Activated CD4-positive, alpha-beta T cell treated with anti-CD3 and anti-CD28 coated beads, Interleukin-2, amount 10 ng/mL, durations not matched to agents 7 days and 5 days (primary cell): ENCODE measurements at regions not wholly inside any gene's neighbourhood (a gene's known extent, or its start where the extent isn't known, plus 50 kb on each side); places are given as distances from the start of the nearest gene placed in this dataset.

Source experiments
- CTCF ChIA-PET: fragments of 350-600 bp; sonication (Branson Sonifier 250); formaldehyde crosslinking; loops from one replicate; lab custom pipeline; 2021; ENCODE audit warnings: antibody characterized with exemption; lab: Charles Lee
- POLR2A ChIA-PET: fragments of 350-600 bp; sonication (Branson Sonifier 250); formaldehyde crosslinking; loops from one replicate; lab custom pipeline; 2021; ENCODE audit warnings: antibody characterized with exemption; lab: Charles Lee
- DNase-seq: peaks from one replicate; pipeline ENCODE4 v3.0.0-alpha.2; 2020
- H3K27ac Mint-ChIP-seq: one replicate; pipeline ENCODE4 v1.8.0; 2021; ENCODE audit warnings: mild to moderate bottlenecking, moderate library complexity, mixed read lengths
- H3K27me3 Mint-ChIP-seq: one replicate; pipeline ENCODE4 v1.8.0; 2021; ENCODE audit warnings: mixed read lengths
- H3K36me3 Mint-ChIP-seq: one replicate; pipeline ENCODE4 v1.8.0; 2021; ENCODE audit warnings: low read depth, mixed read lengths
- H3K4me1 Mint-ChIP-seq: one replicate; pipeline ENCODE4 v1.8.0; 2021; ENCODE audit warnings: mixed read lengths
- H3K4me3 Mint-ChIP-seq: one replicate; pipeline ENCODE4 v1.8.0; 2021; ENCODE audit warnings: mild to moderate bottlenecking, moderate library complexity, mixed read lengths
- H3K9me3 Mint-ChIP-seq: one replicate; pipeline ENCODE4 v1.8.0; 2021; ENCODE audit warnings: mixed read lengths

DNA sequence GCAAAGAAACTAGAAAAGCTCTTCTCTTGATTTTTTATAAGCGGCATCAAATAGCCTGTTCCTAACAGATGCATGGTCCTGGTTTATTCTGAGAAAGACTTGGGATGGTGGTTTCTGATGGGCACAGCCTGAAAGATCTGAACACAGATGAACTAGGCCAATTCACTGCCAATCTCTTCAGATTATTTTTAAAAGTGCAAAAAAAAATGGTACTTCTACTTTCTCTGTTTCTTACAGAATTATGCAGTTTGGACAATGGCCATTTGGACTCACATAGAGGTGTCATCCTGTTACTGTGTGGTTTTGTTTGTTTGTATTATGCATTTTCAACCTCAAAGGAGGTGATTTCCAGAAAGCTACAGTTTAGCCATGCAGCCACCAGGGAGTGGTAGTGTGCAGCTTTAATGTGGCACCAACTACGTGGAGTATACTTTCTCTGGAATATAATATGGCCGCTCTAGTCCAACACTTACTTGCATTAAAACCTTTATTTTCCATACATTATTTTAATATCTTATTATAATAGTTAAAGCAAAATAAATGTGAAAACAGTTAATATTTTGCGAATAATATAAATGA is 469.8 kb upstream of the KIRREL3 start:
- ChIA-PET CTCF (interaction anchor here (0.7 kb wide), 1 partner anchor 72 kb away, joined by 3 read pairs; no protein-coding TSS in a partner anchor), POLR2A (no interaction called here)
- Mint-ChIP-seq H3K9me3 (no peaks in the 10 kb centered on the region), H3K27me3 (peaks cover 3% of the 10 kb centered on the region), H3K27ac (no peak overlapping the region), H3K36me3 (no peaks in the 10 kb centered on the region), H3K4me1 (peaks cover 3% of the 10 kb centered on the region), H3K4me3 (no peak overlapping the region)
- no peak for DNase-seq

DNA sequence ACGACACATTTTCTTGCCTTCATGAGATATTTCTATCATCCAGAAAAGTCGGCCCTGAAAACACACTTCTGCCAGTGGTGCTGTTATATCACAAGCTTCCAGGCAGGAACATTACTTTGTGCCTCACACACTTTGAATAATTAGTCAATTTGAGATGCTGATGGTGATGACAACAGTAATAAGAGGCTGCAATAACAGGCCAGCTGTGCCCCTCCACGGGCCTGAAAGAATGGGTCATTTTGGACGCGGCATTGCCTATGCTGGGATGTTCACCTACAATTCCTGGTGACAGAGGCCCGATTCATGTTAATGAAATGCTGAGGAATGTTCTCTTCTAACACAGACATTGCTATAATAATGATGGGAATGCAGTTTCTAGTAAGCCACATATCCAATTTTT is 463.8 kb upstream of the KIRREL3 start:
- ChIA-PET CTCF (no interaction called here), POLR2A (no interaction called here)
- peaks cover 4% of the 10 kb centered on the region for H3K27me3 Mint-ChIP-seq
- H3K9me3 Mint-ChIP-seq: no peaks in the 10 kb centered on the region
- H3K4me1 Mint-ChIP-seq: no peaks in the 10 kb centered on the region
- no peaks in the 10 kb centered on the region for H3K36me3 Mint-ChIP-seq
- DNase-seq: no peak
- no peak overlapping the region for H3K27ac Mint-ChIP-seq
- no peak overlapping the region for H3K4me3 Mint-ChIP-seq

DNA sequence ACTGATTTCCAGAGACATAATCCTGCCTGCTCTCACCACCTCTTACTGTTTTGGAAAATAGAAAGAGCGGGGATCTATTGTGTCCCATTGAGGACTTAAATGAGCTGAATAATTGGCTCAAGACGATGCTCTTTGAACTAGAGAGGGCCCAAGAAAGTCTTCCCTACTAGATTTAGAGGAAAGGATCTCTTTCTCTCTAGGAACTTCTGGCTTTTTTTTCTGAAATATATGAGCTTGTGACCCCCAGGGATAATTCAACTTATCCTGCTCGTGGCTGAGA is 461.4 kb upstream of the KIRREL3 start:
- Mint-ChIP-seq H3K27me3 (peaks cover 4% of the 10 kb centered on the region), H3K4me3 (no peak overlapping the region), H3K9me3 (no peaks in the 10 kb centered on the region), H3K4me1 (no peaks in the 10 kb centered on the region), H3K27ac (no peak overlapping the region), H3K36me3 (no peaks in the 10 kb centered on the region)
- no peak for DNase-seq
- ChIA-PET POLR2A (no interaction called here), CTCF (no interaction called here)

DNA sequence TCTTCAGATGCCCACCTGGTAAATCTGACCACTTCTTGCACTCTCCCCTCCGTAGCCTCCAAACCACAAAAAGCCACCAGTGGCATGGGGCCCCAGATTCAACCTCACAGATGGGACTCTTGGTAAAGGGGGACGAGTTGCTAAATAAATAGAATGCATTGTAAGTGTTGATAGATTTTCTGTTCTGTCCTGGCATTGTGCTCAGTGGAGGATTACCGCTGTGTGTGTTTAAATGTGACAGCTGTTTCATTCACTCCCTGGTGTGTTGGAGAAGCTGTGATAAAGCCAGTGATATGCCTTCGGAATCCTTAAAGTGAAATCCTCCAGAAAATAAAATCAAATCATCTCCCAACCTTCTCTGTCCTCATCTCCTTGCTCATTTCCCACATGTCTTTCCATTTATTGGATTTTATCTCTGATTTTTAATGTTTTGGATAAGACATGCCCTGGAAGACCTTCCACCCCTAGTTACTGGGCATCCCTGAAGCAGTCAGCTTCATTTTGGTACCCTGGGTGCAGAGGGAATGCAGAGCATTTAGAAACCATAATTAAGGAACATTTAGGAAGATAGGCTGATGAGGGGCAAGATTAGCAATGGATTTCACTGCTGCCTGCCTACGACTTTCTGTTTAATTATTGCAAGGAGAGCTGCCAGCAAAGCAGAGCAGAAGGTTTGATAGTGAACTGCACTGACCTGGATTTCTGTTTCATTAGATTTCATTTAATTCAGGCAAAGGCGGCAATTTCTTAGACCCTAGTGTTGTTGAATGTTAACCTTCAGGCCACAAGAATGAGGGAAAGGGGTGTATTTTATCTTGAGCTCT is 460.9 kb upstream of the KIRREL3 start:
- Mint-ChIP-seq H3K4me3 (no peak overlapping the region), H3K27me3 (peaks cover 4% of the 10 kb centered on the region), H3K27ac (no peak overlapping the region), H3K9me3 (no peaks in the 10 kb centered on the region), H3K4me1 (no peaks in the 10 kb centered on the region), H3K36me3 (no peaks in the 10 kb centered on the region)
- ChIA-PET POLR2A (no interaction called here), CTCF (no interaction called here)
- DNase-seq: no peak

DNA sequence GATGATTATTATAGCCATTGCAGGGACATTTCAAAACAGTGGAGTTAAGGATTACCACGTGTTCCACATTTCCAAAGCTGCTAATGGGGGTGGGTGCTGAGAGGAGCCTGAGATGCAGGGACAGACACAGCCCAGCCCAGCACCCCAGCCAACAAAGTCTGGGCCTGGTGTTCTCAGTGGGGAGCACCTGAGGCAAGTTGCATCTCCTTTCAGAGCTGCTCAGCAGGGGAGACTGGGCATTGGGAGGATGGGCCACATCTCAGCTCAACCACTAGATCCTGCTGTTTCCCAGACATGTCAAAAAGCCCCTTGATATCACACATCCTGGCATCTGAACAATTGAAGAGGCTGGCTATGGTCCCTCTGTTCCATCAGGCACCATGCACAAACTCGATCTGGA is 458.0 kb upstream of the KIRREL3 start:
- no peaks in the 10 kb centered on the region for H3K4me1 Mint-ChIP-seq
- H3K4me3 Mint-ChIP-seq: no peak overlapping the region
- H3K36me3 Mint-ChIP-seq: no peaks in the 10 kb centered on the region
- peaks cover 1% of the 10 kb centered on the region for H3K27me3 Mint-ChIP-seq
- H3K9me3 Mint-ChIP-seq: no peaks in the 10 kb centered on the region
- H3K27ac Mint-ChIP-seq: no peak overlapping the region
- POLR2A ChIA-PET: no interaction called here
- DNase-seq: no peak
- CTCF ChIA-PET: no interaction called here

DNA sequence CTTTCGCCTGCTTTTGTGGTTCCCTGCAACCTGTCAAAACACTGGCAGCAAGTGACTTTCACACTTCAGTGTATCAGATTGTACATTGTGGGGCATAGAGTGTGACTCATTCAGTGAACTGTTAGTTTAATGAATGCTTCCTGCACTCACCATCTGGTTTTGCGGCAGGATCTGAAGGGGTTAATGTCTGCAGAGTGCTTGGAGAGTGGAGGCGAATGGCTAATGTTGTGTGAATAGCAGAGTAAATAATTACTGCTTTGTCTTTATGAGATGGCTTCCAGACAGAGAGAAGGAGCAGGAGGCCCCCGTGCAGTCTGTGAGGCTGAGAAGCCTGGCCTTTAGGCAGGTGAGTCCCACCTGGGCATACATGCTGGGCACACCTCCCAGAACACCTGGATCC is 454.3 kb upstream of the KIRREL3 start:
- ChIA-PET POLR2A (no interaction called here), CTCF (no interaction called here)
- Mint-ChIP-seq H3K36me3 (no peaks in the 10 kb centered on the region), H3K4me1 (no peaks in the 10 kb centered on the region), H3K9me3 (no peaks in the 10 kb centered on the region), H3K4me3 (no peak overlapping the region), H3K27me3 (no peaks in the 10 kb centered on the region), H3K27ac (no peak overlapping the region)
- DNase-seq: no peak

DNA sequence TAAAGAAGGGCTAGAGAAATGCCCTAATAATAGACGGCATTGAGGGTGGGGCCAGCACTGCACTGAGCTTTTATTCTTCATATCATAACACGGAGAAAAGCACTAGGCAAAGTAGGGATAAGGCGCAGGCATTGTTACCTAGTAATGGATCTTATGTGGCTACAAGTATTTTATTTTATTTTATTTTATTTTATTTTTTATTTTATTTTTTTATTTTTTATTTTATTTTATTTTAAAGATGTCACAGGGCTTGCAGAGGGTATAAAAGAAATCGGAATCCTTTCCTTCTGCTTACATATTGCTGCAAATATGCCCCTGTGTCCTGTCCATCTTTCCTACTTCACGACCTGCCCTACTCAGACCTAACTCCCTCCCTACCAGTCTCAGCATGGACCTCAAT is 452.0 kb upstream of the KIRREL3 start:
- Mint-ChIP-seq H3K27ac (no peak overlapping the region), H3K27me3 (no peaks in the 10 kb centered on the region), H3K4me1 (no peaks in the 10 kb centered on the region), H3K9me3 (no peaks in the 10 kb centered on the region), H3K36me3 (no peaks in the 10 kb centered on the region), H3K4me3 (no peak overlapping the region)
- ChIA-PET CTCF (interaction anchor here (0.8 kb wide), 1 partner anchor 13 kb away, joined by 3 read pairs; no protein-coding TSS in a partner anchor), POLR2A (no interaction called here)
- no peak for DNase-seq

DNA sequence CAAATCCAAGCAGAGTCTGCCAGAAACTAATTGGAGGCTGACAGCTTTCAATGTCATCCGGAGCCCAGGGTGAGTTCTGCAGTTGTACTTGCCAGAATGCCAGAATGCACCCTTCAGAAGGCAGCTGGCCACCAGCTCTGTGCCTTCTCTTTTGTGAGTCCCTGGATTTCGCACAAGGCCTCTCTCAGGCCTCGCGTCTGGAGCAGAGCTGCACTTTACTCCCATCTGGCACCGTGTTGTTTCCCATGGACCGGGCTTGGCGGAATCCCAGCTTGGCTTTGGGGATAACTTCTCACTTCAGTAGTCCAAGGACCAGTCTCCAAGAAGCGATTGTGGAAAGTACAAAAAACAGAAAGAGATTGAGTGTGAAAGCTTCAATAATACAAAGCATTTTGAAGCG is 451.3 kb upstream of the KIRREL3 start:
- no peak overlapping the region for H3K4me3 Mint-ChIP-seq
- CTCF ChIA-PET: interaction anchor here (0.8 kb wide), 1 partner anchor 13 kb away, joined by 3 read pairs; no protein-coding TSS in a partner anchor
- no peak for DNase-seq
- H3K27ac Mint-ChIP-seq: no peak overlapping the region
- no peaks in the 10 kb centered on the region for H3K27me3 Mint-ChIP-seq
- H3K9me3 Mint-ChIP-seq: no peaks in the 10 kb centered on the region
- no peaks in the 10 kb centered on the region for H3K36me3 Mint-ChIP-seq
- POLR2A ChIA-PET: interaction anchor here (0.6 kb wide), 1 partner anchor 158 kb away, joined by 3 read pairs; no protein-coding TSS in a partner anchor
- no peaks in the 10 kb centered on the region for H3K4me1 Mint-ChIP-seq

DNA sequence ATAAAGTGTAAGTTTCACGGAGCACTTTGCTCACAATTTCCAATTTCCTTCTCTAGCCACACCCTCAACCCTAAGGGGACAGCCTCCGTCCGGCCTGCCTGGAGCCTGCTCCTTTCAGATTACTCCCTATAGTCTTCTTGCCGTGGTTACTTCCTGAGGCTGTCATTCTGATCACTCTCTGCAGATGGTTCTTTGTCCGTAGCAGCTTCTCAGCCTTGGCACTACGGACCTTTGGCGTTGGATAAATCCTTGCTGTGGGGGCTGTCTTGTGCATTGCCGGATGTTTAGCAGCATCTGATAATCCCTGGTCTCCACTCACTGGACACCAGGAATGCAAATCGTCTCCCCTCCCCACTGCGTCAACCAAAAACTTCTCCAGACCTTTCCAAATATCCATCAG is 447.5 kb upstream of the KIRREL3 start:
- ChIA-PET POLR2A (no interaction called here), CTCF (no interaction called here)
- Mint-ChIP-seq H3K27me3 (no peaks in the 10 kb centered on the region), H3K4me1 (no peaks in the 10 kb centered on the region), H3K4me3 (no peak overlapping the region), H3K36me3 (no peaks in the 10 kb centered on the region), H3K27ac (no peak overlapping the region), H3K9me3 (no peaks in the 10 kb centered on the region)
- no peak for DNase-seq

DNA sequence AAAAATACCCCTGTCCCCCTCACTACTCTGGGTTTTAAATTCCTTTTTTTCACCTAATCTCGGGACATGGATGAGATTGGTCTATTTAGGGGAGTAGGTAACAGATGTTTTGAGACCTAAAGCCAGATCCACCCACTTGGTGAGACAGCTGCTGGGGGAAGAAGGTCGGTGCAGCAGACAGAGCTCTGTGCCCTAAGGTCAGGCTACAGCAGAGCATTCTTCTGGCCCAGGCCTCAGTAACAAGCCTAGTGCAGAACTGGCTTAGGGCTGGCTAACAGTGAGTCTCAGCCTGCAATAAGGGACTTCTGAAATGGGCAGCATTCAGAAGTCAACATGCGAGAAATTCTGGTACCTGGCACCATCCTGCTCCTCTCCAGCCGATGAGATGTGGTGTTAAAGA is 444.9 kb upstream of the KIRREL3 start:
- no peaks in the 10 kb centered on the region for H3K9me3 Mint-ChIP-seq
- DNase-seq: no peak
- CTCF ChIA-PET: no interaction called here
- H3K27ac Mint-ChIP-seq: no peak overlapping the region
- H3K4me3 Mint-ChIP-seq: no peak overlapping the region
- peaks cover 2% of the 10 kb centered on the region for H3K27me3 Mint-ChIP-seq
- no peaks in the 10 kb centered on the region for H3K4me1 Mint-ChIP-seq
- POLR2A ChIA-PET: no interaction called here
- no peaks in the 10 kb centered on the region for H3K36me3 Mint-ChIP-seq

DNA sequence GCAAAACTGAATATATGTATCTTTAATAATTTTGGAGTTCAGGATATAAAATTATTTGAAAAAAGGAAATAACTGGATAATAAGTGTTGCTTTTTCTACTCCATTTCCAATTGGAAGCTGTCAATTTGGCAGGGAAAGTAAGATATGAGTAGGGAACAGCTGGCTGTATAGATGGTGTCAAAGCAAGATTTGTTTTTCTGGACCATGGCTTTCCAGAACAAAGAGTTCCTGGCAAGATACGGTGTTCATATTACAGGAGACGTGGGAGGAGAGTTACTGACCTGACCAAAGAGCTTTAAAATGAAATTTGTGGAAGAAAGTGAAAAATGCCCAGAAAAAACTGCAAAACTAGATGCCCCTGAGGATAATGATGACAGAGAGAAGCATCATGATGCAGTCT is 442.7 kb upstream of the KIRREL3 start:
- no peaks in the 10 kb centered on the region for H3K36me3 Mint-ChIP-seq
- H3K9me3 Mint-ChIP-seq: no peaks in the 10 kb centered on the region
- no peak overlapping the region for H3K4me3 Mint-ChIP-seq
- ChIA-PET CTCF (no interaction called here), POLR2A (no interaction called here)
- peaks cover 2% of the 10 kb centered on the region for H3K27me3 Mint-ChIP-seq
- no peak overlapping the region for H3K27ac Mint-ChIP-seq
- no peaks in the 10 kb centered on the region for H3K4me1 Mint-ChIP-seq
- DNase-seq: no peak

DNA sequence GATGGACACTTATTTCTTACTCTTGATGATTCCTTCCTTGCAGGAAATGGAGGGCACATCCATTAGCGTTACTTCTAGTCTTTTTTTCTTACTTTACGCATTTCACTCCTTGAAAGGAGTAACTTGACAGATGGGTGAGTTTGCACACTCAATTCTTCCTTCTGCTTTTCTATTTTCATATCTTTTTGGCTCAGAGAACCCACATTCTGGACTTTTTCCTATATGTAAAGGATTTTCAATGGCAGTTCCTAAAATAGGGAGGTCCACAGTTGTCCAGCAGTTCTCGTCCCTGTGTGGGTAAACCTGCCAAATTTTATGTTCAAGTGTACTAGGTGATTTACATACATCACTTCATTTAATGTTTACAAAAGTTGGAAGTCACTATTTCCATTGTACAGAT is 440.0 kb upstream of the KIRREL3 start:
- DNase-seq: no peak
- no peaks in the 10 kb centered on the region for H3K36me3 Mint-ChIP-seq
- peaks cover 2% of the 10 kb centered on the region for H3K27me3 Mint-ChIP-seq
- no peak overlapping the region for H3K4me3 Mint-ChIP-seq
- CTCF ChIA-PET: no interaction called here
- POLR2A ChIA-PET: no interaction called here
- no peak overlapping the region for H3K27ac Mint-ChIP-seq
- no peaks in the 10 kb centered on the region for H3K9me3 Mint-ChIP-seq
- H3K4me1 Mint-ChIP-seq: no peaks in the 10 kb centered on the region

DNA sequence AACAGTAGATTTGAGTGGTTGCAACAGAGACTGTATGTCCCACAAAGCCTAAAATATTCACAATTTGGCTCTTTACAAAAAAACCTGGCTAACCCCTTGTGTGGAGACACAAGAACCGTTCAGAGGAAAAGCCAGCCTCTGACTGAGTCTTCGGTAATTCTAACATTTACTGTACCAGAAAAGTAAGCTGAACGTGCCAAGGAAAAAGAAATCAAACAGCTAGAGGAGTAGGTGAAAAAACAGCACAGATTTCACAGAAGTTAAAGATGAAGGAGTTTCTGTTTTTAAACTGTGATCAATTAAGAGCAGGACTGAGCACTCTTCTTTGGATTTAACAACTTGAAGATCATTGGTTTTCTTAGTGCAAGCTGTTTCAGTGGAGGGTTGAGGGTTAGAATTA is 424.7 kb upstream of the KIRREL3 start:
- Mint-ChIP-seq H3K9me3 (no peaks in the 10 kb centered on the region), H3K27ac (no peak overlapping the region), H3K4me3 (no peak overlapping the region), H3K4me1 (no peaks in the 10 kb centered on the region), H3K27me3 (no peaks in the 10 kb centered on the region), H3K36me3 (no peaks in the 10 kb centered on the region)
- CTCF ChIA-PET: no interaction called here
- POLR2A ChIA-PET: no interaction called here
- DNase-seq: no peak

DNA sequence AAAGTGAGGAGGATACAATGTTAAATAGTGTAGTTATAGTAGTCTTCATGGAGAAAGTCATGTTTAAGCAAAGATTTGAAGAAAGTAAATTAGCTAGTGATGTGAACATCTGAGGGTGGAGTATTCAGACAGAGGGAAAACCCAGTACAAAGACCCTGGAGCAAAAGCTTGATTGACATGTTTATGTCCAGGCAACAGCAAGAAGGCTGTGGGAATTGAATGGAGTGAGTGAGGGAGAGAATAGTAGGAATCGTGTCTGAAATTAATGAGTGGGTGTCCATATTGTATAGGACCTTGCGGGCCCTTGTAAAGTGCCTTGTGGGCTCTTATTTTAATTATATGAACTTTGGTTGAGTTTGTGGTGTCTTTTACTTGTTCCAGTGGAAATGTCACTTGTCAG is 424.1 kb upstream of the KIRREL3 start:
- no peak overlapping the region for H3K27ac Mint-ChIP-seq
- POLR2A ChIA-PET: no interaction called here

More for the DNA sequence above, 424.1 kb upstream of the KIRREL3 start:
- H3K36me3 Mint-ChIP-seq: no peaks in the 10 kb centered on the region
- H3K27me3 Mint-ChIP-seq: no peaks in the 10 kb centered on the region
- H3K9me3 Mint-ChIP-seq: no peaks in the 10 kb centered on the region
- no peaks in the 10 kb centered on the region for H3K4me1 Mint-ChIP-seq
- CTCF ChIA-PET: no interaction called here
- no peak overlapping the region for H3K4me3 Mint-ChIP-seq
- DNase-seq: no peak
